Uterus (tissue), 3 donors: ENCODE measurements at regions not wholly inside any gene's neighbourhood (a gene's known extent, or its start where the extent isn't known, plus 50 kb on each side); places are given as distances from the start of the nearest gene placed in this dataset.

ENCODE experiments used
- DNase-seq, 2 donors: peaks; one replicate each; pipeline ENCODE4 v3.0.0-alpha.2; 2019 to 2020
- H3K27ac ChIP-seq, 2 donors: fragments of 200-600 bp; sonication (generic); 1 replicate in 1 of 2; 2 replicates in 1 of 2; pipeline ENCODE4 v1.5.1; 2016 to 2018
- H3K27me3 ChIP-seq, 2 donors: fragments of 200-600 bp; sonication (generic); one replicate each; pipeline ENCODE4 v1.5.1; 2018 to 2019; ENCODE audit warnings: control low read depth in 1 of 2
- H3K36me3 ChIP-seq, 2 donors: fragments of 200-600 bp; sonication (generic); one replicate each; pipeline ENCODE4 v1.5.1; 2019; ENCODE audit warnings: control low read depth in 1 of 2
- H3K4me1 ChIP-seq, 2 donors: fragments of 200-600 bp; sonication (generic); one replicate each; pipeline ENCODE4 v1.5.1; 2018 to 2019; ENCODE audit warnings: control low read depth in 1 of 2
- H3K4me3 ChIP-seq, 2 donors: fragments of 200-600 bp; sonication (generic); 1 replicate in 1 of 2; 2 replicates in 1 of 2; pipeline ENCODE4 v1.5.1; 2018 to 2019; ENCODE audit warnings: mild to moderate bottlenecking in 1 of 2
- H3K9me3 ChIP-seq, 2 donors: fragments of 200-600 bp; sonication (generic); one replicate each; pipeline ENCODE4 v1.5.1; 2019; ENCODE audit warnings: control low read depth in 1 of 2
- POLR2A ChIP-seq, 2 donors: fragments of 450-650 bp; IDR thresholded peaks; one replicate each; pipeline ENCODE4 v1.6.1; 2016; ENCODE audit warnings: antibody characterized with exemption in 2 of 2, mild to moderate bottlenecking in 1 of 2, moderate library complexity in 1 of 2
- intact Hi-C: fragments of 100-400 bp; cut with DNase I; formaldehyde crosslinking; loops from one replicate; pipeline ENCODE4 v1.15.1; 2023; ENCODE audit warnings: low total_unique reads
- TF ChIP-seq, protein P1 (sequence below), 4 experiments: fragments of 200-600 bp in 2 of 4; fragments of 450-650 bp in 2 of 4; sonication (generic) in 2 of 4; IDR thresholded peaks; one replicate each; pipeline ENCODE4 v1.5.1; 2016 to 2019; ENCODE audit warnings: antibody characterized with exemption in 4 of 4, mild to moderate bottlenecking in 2 of 4, moderate library complexity in 1 of 4
- donor health status: DM: yes; HTN: yes; CAD: no.

DNA sequence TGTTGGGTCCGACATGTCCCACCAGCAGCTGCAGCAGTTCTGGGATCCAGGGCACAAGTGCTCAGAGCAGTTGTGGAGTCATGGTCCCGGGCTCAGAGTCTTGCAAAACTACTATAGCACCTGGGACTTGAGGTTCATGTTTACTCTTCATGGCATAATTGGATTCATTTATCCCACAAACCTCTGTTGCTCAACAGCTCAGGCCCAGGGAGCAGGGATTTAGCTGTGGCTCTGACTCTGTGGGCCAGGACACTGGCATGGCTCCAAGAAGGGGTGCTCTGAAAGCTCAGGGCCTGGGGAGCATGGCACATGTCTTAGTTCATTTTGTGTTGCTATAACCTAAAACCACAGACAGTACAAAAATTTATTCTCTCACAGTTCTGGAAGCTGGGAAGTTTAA is 626.7 kb upstream of the ADGRL2 start:
- no peak for DNase-seq
- Histone ChIP-seq H3K27ac (no peak overlapping the region), H3K4me1 (no peaks in the 10 kb centered on the region), H3K27me3 (no peaks in the 10 kb centered on the region), H3K4me3 (no peak overlapping the region), H3K36me3 (no peaks in the 10 kb centered on the region), H3K9me3 (no peaks in the 10 kb centered on the region)
- intact Hi-C loops = no loop called here
- TF ChIP-seq, protein P1, sequence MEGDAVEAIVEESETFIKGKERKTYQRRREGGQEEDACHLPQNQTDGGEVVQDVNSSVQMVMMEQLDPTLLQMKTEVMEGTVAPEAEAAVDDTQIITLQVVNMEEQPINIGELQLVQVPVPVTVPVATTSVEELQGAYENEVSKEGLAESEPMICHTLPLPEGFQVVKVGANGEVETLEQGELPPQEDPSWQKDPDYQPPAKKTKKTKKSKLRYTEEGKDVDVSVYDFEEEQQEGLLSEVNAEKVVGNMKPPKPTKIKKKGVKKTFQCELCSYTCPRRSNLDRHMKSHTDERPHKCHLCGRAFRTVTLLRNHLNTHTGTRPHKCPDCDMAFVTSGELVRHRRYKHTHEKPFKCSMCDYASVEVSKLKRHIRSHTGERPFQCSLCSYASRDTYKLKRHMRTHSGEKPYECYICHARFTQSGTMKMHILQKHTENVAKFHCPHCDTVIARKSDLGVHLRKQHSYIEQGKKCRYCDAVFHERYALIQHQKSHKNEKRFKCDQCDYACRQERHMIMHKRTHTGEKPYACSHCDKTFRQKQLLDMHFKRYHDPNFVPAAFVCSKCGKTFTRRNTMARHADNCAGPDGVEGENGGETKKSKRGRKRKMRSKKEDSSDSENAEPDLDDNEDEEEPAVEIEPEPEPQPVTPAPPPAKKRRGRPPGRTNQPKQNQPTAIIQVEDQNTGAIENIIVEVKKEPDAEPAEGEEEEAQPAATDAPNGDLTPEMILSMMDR (IDR thresholded peaks at IDR 0.05) = no peak
- no peak for TF ChIP-seq POLR2A (IDR thresholded peaks at IDR 0.05)

DNA sequence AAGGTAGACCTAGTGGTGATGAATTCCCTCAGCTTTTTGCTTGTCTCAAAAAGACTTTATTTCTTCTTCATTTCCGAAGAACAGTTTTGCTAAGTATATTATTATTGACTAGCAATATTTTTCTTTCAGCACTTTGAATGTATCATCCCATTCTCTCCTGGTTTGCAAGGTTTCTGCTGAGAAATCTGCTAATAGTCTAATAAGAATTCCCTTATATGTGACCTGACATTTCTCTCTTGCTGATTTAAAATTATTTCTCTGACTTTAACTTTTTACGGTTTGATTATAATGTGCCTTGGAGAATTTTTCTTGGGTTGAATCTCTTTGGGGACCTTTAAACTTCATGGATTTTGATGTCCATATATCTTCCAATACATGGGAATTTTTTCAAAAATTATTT is 628.3 kb upstream of the ADGRL2 start:
- no peak overlapping the region for H3K27ac ChIP-seq
- no peaks in the 10 kb centered on the region for H3K9me3 ChIP-seq
- no peak overlapping the region for H3K4me3 ChIP-seq
- TF ChIP-seq, protein P1 (IDR thresholded peaks at IDR 0.05) = no peak
- no peak for TF ChIP-seq POLR2A (IDR thresholded peaks at IDR 0.05)
- no peaks in the 10 kb centered on the region for H3K36me3 ChIP-seq
- H3K4me1 ChIP-seq = no peaks in the 10 kb centered on the region
- H3K27me3 ChIP-seq = no peaks in the 10 kb centered on the region
- no peak for DNase-seq
- intact Hi-C loops = no loop called here

DNA sequence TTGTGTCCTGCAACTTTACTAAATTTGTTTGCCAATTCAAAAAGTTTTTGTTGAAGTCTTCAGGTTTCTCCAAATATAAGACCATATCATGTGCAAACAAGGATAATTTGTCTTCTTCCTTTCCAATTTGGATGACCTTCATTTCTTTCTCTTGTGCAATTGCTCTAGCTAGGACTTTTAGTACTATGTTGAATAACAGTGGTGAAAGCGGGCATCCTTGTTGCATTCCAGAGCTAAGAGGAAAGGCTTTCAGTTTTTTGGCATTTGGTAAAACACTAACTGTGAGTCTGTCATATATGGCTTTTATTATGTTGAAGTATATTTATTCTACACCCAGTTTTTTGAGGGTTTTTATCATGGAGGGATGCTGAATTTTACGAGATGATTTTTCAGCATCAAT is 630.0 kb upstream of the ADGRL2 start:
- H3K36me3 ChIP-seq = no peaks in the 10 kb centered on the region
- DNase-seq = no peak
- no peaks in the 10 kb centered on the region for H3K27me3 ChIP-seq
- TF ChIP-seq, protein P1 (IDR thresholded peaks at IDR 0.05) = no peak
- TF ChIP-seq POLR2A (IDR thresholded peaks at IDR 0.05) = no peak
- H3K27ac ChIP-seq = no peak overlapping the region
- H3K4me3 ChIP-seq = no peak overlapping the region
- H3K4me1 ChIP-seq = no peaks in the 10 kb centered on the region
- intact Hi-C loops = no loop called here
- no peaks in the 10 kb centered on the region for H3K9me3 ChIP-seq

DNA sequence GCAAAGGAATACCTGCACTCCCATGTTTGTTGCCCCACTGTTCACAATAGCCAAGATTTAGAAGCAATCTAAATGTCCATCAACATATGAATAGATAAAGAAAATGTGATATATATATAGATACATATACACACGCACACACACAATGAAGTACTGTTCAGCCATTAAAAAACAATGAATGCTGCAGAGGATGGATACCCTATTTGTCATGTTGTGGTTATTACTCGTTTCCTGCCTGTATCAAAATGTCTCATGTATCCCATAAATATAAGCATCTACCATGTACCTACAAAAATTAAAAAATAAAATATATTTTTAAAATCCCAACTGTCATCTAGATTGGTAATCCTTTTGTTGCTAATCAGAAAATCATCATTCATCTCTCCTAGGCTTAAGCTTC is 634.8 kb upstream of the ADGRL2 start:
- TF ChIP-seq, protein P1 (IDR thresholded peaks at IDR 0.05) = no peak
- no peak for TF ChIP-seq POLR2A (IDR thresholded peaks at IDR 0.05)
- H3K9me3 ChIP-seq = no peaks in the 10 kb centered on the region
- intact Hi-C loops = no loop called here
- no peak for DNase-seq
- H3K4me1 ChIP-seq = no peaks in the 10 kb centered on the region
- H3K27me3 ChIP-seq = no peaks in the 10 kb centered on the region
- no peak overlapping the region for H3K4me3 ChIP-seq
- no peak overlapping the region for H3K27ac ChIP-seq
- no peaks in the 10 kb centered on the region for H3K36me3 ChIP-seq

DNA sequence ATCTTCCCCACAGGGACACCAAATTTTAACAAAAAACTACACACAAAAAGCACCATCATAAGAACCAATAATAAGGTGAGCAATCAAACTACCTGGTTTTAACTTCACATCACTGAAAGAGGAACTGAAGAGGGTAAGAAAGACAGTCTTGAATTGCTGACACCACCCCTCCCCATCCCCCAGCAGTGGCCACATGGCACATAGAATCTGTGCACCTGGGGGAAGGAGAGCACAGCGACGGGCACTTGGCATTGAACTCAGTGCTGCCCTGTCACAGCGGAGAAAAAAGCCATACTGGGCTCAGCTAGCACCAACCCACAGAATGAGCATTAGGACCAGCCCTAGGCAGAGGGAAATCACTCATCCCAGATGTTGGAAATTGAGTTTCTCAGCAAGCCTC is 640.0 kb upstream of the ADGRL2 start:
- no peak overlapping the region for H3K27ac ChIP-seq
- no peaks in the 10 kb centered on the region for H3K27me3 ChIP-seq
- H3K4me1 ChIP-seq = no peaks in the 10 kb centered on the region
- no peaks in the 10 kb centered on the region for H3K36me3 ChIP-seq
- TF ChIP-seq, protein P1 (IDR thresholded peaks at IDR 0.05) = no peak
- no peak for TF ChIP-seq POLR2A (IDR thresholded peaks at IDR 0.05)
- intact Hi-C loops = no loop called here
- no peak overlapping the region for H3K4me3 ChIP-seq
- no peak for DNase-seq
- H3K9me3 ChIP-seq = no peaks in the 10 kb centered on the region
